Left lobe of liver (tissue), 2 donors: ENCODE measurements at regions not wholly inside any gene's neighbourhood (a gene's known extent, or its start where the extent isn't known, plus 50 kb on each side); places are given as distances from the start of the nearest gene placed in this dataset.
A peak's percentile ranks its signal among the peaks of the same experiment; 100 is the strongest.
"Not testable (repeated sequence)": the region's sequence is repeated elsewhere in the genome, so short reads cannot be mapped to it uniquely, and the experiment has no call there.

Experiments
- ATAC-seq: fragments of 200-7000 bp; cut with Tn5 transposase; one replicate; pipeline ENCODE4 v1.9.1; 2020; ENCODE audit warnings: mild to moderate bottlenecking, moderate library complexity
- DNase-seq: peaks from one replicate; pipeline ENCODE4 v3.0.0-alpha.2; 2020; ENCODE audit warnings: low spot score
- donor health status: DM: no; HTN: no; CAD: no; lungs with moderate emphysema.
- donor health status: DM: no; HTN: yes; CAD: no.

- no peak for ATAC-seq
Measured at GRCh38 chr4:131721883-131722282, 1427.2 kb upstream of the PCDH10 start.

GRCh38 chr4:131723069-131723468, 1426.0 kb upstream of the PCDH10 start:
- DNase-seq, ATAC-seq: not testable (repeated sequence)

More at GRCh38 chr4:131721883-131722282, 1427.2 kb upstream of the PCDH10 start:
- no peak for DNase-seq

GRCh38 chr4:131724847-131725246, 1424.2 kb upstream of the PCDH10 start:
- DNase-seq, result peak; percentile 69
- ATAC-seq, result not testable (repeated sequence)

- ATAC-seq, DNase-seq: not testable (repeated sequence)
Measured at GRCh38 chr4:131725521-131725920, 1423.6 kb upstream of the PCDH10 start.

- ATAC-seq, DNase-seq: not testable (repeated sequence)
Measured at GRCh38 chr4:131726940-131727339, 1422.2 kb upstream of the PCDH10 start.

GRCh38 chr4:131727418-131727817, 1421.7 kb upstream of the PCDH10 start:
- ATAC-seq, result not testable (repeated sequence)

GRCh38 chr4:131729205-131729604, 1419.9 kb upstream of the PCDH10 start:
- not testable (repeated sequence) for ATAC-seq, DNase-seq

More at GRCh38 chr4:131727418-131727817, 1421.7 kb upstream of the PCDH10 start:
- DNase-seq, result not testable (repeated sequence)

GRCh38 chr4:131729716-131730398, 1419.2 kb upstream of the PCDH10 start:
- DNase-seq, ATAC-seq: not testable (repeated sequence)

- not testable (repeated sequence) for ATAC-seq, DNase-seq
Measured at GRCh38 chr4:131730574-131730973, 1418.5 kb upstream of the PCDH10 start.

- not testable (repeated sequence) for DNase-seq, ATAC-seq
Measured at GRCh38 chr4:131732034-131732630, 1417.0 kb upstream of the PCDH10 start.

GRCh38 chr4:131734321-131734720, 1414.8 kb upstream of the PCDH10 start:
- ATAC-seq, DNase-seq: not testable (repeated sequence)

GRCh38 chr4:131734851-131735385, 1414.2 kb upstream of the PCDH10 start:
- ATAC-seq, result not testable (repeated sequence)
- DNase-seq, result peak; percentile 65

- DNase-seq, result not testable (repeated sequence)
Measured at GRCh38 chr4:131738991-131739390, 1410.1 kb upstream of the PCDH10 start.

GRCh38 chr4:131741836-131742235, 1407.3 kb upstream of the PCDH10 start:
- not testable (repeated sequence) for ATAC-seq, DNase-seq

More at GRCh38 chr4:131738991-131739390, 1410.1 kb upstream of the PCDH10 start:
- ATAC-seq, result not testable (repeated sequence)

- not testable (repeated sequence) for ATAC-seq, DNase-seq
Measured at GRCh38 chr4:131742536-131743205, 1406.4 kb upstream of the PCDH10 start.

- ATAC-seq, DNase-seq: not testable (repeated sequence)
Measured at GRCh38 chr4:131743348-131743747, 1405.7 kb upstream of the PCDH10 start.

GRCh38 chr4:131747203-131747602, 1401.9 kb upstream of the PCDH10 start:
- not testable (repeated sequence) for ATAC-seq, DNase-seq

GRCh38 chr4:131749224-131749623, 1399.9 kb upstream of the PCDH10 start:
- not testable (repeated sequence) for DNase-seq, ATAC-seq

- peak; percentile 60 for DNase-seq
- ATAC-seq, result not testable (repeated sequence)
Measured at GRCh38 chr4:131750006-131750405, 1399.1 kb upstream of the PCDH10 start.

- peak; percentile 65 for DNase-seq
- not testable (repeated sequence) for ATAC-seq
Measured at GRCh38 chr4:131750469-131750868, 1398.6 kb upstream of the PCDH10 start.

- not testable (repeated sequence) for ATAC-seq, DNase-seq
Measured at GRCh38 chr4:131762234-131762633, 1386.9 kb upstream of the PCDH10 start.
